Activated CD8-positive, alpha-beta T cell treated with anti-CD3 and anti-CD28 coated beads, Interleukin-2, amount 10 ng/mL, durations not matched to agents 7 days and 5 days (primary cell): ENCODE measurements at regions not wholly inside any gene's neighbourhood (a gene's known extent, or its start where the extent isn't known, plus 50 kb on each side); places are given as distances from the start of the nearest gene placed in this dataset.

ENCODE experiments used
- ATAC-seq: fragments of 150-1000 bp; cut with Tn5 transposase; one replicate; pipeline ENCODE4 v1.10.0; 2021; ENCODE audit warnings: moderate library complexity
- CTCF ChIA-PET: fragments of 350-600 bp; sonication (Branson Sonifier 250); formaldehyde crosslinking; loops from one replicate; lab custom pipeline; 2021; ENCODE audit warnings: antibody characterized with exemption; lab: Charles Lee
- POLR2A ChIA-PET: fragments of 350-600 bp; sonication (Branson Sonifier 250); formaldehyde crosslinking; loops from one replicate; lab custom pipeline; 2021; ENCODE audit warnings: antibody characterized with exemption; lab: Charles Lee
- DNase-seq: peaks from one replicate; pipeline ENCODE4 v3.0.0-alpha.2; 2020
- H3K27ac Mint-ChIP-seq: one replicate; pipeline ENCODE4 v1.8.0; 2021; ENCODE audit warnings: mild to moderate bottlenecking, mixed read lengths
- H3K27me3 Mint-ChIP-seq: one replicate; pipeline ENCODE4 v1.8.0; 2021; ENCODE audit warnings: low read depth, mixed read lengths
- H3K36me3 Mint-ChIP-seq: one replicate; pipeline ENCODE4 v1.8.0; 2021; ENCODE audit warnings: low read depth, mixed read lengths
- H3K4me1 Mint-ChIP-seq: one replicate; pipeline ENCODE4 v1.8.0; 2021; ENCODE audit warnings: low read depth, mixed read lengths
- H3K4me3 Mint-ChIP-seq: one replicate; pipeline ENCODE4 v1.8.0; 2021; ENCODE audit warnings: mild to moderate bottlenecking, mixed read lengths
- H3K9me3 Mint-ChIP-seq: one replicate; pipeline ENCODE4 v1.8.0; 2022; ENCODE audit warnings: mixed read lengths; ENCODE audit not compliant: insufficient read depth

DNA sequence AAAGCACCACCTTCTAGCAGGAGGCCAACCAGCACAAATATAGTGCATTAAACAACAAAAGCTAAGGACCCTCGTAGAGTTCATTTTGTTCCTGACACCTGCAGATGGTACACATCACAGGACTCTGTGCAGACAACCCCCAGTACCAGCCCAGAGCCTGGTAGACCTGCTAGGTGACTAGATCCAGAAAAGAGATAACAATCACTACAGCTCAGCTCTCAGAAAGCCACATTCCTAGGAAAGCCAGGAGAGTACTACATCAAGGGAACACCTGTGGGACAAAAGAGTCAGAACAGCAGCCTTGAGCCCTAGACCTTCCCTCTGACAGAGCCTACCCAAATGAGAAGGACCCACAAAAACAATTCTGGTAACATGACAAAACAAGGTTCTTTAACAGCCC is 344.7 kb upstream of the PTBP2 start:
- H3K9me3 Mint-ChIP-seq: peaks cover 3% of the 10 kb centered on the region
- no peaks in the 10 kb centered on the region for H3K4me1 Mint-ChIP-seq
- CTCF ChIA-PET: no interaction called here
- ATAC-seq: no peak
- no peak overlapping the region for H3K4me3 Mint-ChIP-seq
- no peaks in the 10 kb centered on the region for H3K36me3 Mint-ChIP-seq
- DNase-seq: no peak
- POLR2A ChIA-PET: no interaction called here
- no peaks in the 10 kb centered on the region for H3K27me3 Mint-ChIP-seq
- H3K27ac Mint-ChIP-seq: no peak overlapping the region

GRCh38 chr1:96384611-96385010 is 337.0 kb upstream of the PTBP2 start:
- ChIA-PET CTCF (no interaction called here), POLR2A (no interaction called here)
- no peaks in the 10 kb centered on the region for H3K4me1 Mint-ChIP-seq
- H3K36me3 Mint-ChIP-seq: no peaks in the 10 kb centered on the region
- no peaks in the 10 kb centered on the region for H3K27me3 Mint-ChIP-seq
- ATAC-seq: no peak
- no peak for DNase-seq
- H3K9me3 Mint-ChIP-seq: no peaks in the 10 kb centered on the region
- H3K4me3 Mint-ChIP-seq: no peak overlapping the region
- H3K27ac Mint-ChIP-seq: no peak overlapping the region

DNA sequence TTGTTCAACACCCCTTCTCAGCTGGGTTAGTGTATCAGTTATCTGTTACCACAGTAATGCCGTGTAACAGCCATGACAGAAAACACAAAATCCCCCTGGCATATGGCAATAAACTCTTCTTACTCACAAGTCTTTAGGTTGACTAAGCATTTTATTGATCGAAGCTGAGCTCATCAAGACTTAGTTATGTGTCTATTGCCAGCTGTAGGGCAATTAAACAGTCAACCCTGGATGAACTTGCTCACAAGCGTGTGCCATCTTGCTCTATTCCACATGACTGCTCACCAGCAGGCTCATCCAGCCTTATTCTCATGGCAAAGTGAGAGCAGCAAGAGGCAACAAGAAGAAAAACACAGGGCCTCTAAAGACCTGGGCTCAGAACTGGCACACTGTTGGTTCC is 333.8 kb upstream of the PTBP2 start:
- ChIA-PET POLR2A (no interaction called here), CTCF (no interaction called here)
- Mint-ChIP-seq H3K4me3 (no peak overlapping the region), H3K9me3 (no peaks in the 10 kb centered on the region), H3K4me1 (no peaks in the 10 kb centered on the region), H3K27ac (no peak overlapping the region), H3K27me3 (no peaks in the 10 kb centered on the region), H3K36me3 (no peaks in the 10 kb centered on the region)
- no peak for DNase-seq
- no peak for ATAC-seq

DNA sequence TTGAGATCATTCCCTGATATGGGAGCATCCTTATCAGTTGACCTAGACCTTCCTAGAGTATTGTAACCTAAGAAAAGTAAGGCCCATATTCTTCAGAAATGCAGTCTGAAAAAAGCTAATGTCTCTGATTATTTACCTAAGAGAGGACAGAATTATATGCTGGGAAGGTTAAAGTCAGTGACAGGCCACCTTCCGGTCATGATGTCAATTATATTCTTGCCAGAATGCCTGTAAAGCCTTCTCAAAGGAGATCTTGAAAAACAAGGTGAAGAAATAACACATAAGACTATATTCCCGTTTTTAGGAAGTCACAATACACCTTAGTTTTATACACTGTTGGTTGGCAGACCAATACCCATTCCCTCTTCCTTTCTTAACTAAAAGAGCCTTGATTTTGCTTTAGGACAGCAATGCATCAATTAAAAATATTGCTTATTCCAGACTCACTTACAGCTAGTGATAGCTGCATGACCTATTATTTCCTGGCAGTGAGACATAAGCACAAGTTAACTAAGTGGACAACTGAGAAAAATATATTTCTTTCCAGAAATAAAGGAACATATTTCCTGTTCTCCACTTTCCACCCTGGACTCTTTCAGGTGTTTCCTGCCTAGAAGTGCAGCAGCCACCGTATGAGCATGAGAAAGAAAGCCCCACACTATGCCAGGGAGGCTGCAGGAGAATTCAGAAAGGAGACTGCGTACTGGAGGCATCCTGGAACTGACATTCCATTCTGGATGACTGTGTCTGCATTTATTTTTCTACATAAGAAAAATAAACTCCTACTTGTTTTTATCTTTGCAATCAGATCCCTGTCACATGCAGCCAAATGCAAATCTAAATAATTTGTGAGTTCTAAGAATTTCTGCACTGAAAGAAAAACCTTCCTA is 332.9 kb upstream of the PTBP2 start:
- ChIA-PET POLR2A (no interaction called here), CTCF (no interaction called here)
- DNase-seq (no peak), ATAC-seq (no peak)
- no peak overlapping the region for H3K27ac Mint-ChIP-seq
- H3K9me3 Mint-ChIP-seq: no peaks in the 10 kb centered on the region
- no peaks in the 10 kb centered on the region for H3K27me3 Mint-ChIP-seq
- H3K36me3 Mint-ChIP-seq: no peaks in the 10 kb centered on the region
- no peak overlapping the region for H3K4me3 Mint-ChIP-seq
- no peaks in the 10 kb centered on the region for H3K4me1 Mint-ChIP-seq

DNA sequence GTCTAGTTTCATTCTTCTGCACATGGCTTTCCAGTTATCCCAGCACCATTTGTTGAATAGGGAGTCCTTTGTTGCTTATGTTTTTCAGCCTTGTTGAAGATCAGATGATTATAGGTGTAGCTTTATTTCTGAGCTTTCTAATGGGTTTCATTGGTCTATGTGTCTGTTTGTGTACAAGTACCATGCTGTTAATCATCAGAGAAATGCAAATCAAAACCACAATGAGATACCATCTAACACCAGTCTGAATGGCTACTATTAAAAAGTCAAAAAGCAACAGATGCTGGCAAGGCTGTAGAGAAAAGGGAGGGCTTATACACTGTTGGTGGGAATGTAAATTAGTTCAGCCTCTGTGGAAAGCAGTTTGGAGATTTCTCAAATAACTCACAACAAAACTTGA is 321.5 kb upstream of the PTBP2 start:
- H3K27me3 Mint-ChIP-seq: no peaks in the 10 kb centered on the region
- CTCF ChIA-PET: no interaction called here

DNA sequence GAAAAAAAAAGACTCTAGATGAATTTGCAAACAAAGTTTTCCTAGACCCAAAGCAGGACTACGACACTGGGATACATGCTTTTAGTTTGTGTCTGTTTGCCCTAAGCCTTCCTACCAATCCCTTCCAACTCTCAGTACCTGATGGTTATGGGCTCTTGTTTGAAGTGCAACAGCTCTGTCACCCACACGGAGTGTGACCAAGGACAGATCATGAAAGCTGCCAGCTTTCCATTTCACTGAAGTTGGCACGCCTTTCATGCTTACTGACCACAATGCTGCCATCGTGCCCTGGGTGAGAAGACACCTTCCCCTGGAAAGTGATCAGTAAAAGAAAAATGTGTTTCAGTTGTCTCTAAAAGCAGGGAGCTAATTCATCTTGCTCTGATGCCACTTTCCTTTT is 312.5 kb upstream of the PTBP2 start:
- Mint-ChIP-seq H3K4me3 (no peak overlapping the region), H3K27ac (no peak overlapping the region), H3K36me3 (no peaks in the 10 kb centered on the region), H3K4me1 (no peaks in the 10 kb centered on the region), H3K27me3 (no peaks in the 10 kb centered on the region), H3K9me3 (no peaks in the 10 kb centered on the region)
- CTCF ChIA-PET: no interaction called here
- DNase-seq (no peak), ATAC-seq (no peak)
- POLR2A ChIA-PET: no interaction called here

More for the DNA sequence above, 321.5 kb upstream of the PTBP2 start:
- no peaks in the 10 kb centered on the region for H3K4me1 Mint-ChIP-seq
- no peak overlapping the region for H3K4me3 Mint-ChIP-seq
- POLR2A ChIA-PET: no interaction called here
- H3K9me3 Mint-ChIP-seq: no peaks in the 10 kb centered on the region
- no peak overlapping the region for H3K27ac Mint-ChIP-seq
- DNase-seq (no peak), ATAC-seq (no peak)
- H3K36me3 Mint-ChIP-seq: no peaks in the 10 kb centered on the region

GRCh38 chr1:96409689-96410088 is 311.9 kb upstream of the PTBP2 start:
- no peaks in the 10 kb centered on the region for H3K36me3 Mint-ChIP-seq
- ChIA-PET POLR2A (no interaction called here), CTCF (no interaction called here)
- H3K9me3 Mint-ChIP-seq: no peaks in the 10 kb centered on the region
- no peak overlapping the region for H3K4me3 Mint-ChIP-seq
- H3K4me1 Mint-ChIP-seq: no peaks in the 10 kb centered on the region
- DNase-seq (no peak), ATAC-seq (no peak)
- H3K27ac Mint-ChIP-seq: no peak overlapping the region
- no peaks in the 10 kb centered on the region for H3K27me3 Mint-ChIP-seq

GRCh38 chr1:96411006-96411405 is 310.6 kb upstream of the PTBP2 start:
- no peaks in the 10 kb centered on the region for H3K4me1 Mint-ChIP-seq
- no peaks in the 10 kb centered on the region for H3K9me3 Mint-ChIP-seq
- H3K27me3 Mint-ChIP-seq: no peaks in the 10 kb centered on the region
- H3K27ac Mint-ChIP-seq: no peak overlapping the region
- DNase-seq: no peak
- no peak for ATAC-seq
- H3K4me3 Mint-ChIP-seq: no peak overlapping the region
- ChIA-PET CTCF (no interaction called here), POLR2A (no interaction called here)
- H3K36me3 Mint-ChIP-seq: no peaks in the 10 kb centered on the region

DNA sequence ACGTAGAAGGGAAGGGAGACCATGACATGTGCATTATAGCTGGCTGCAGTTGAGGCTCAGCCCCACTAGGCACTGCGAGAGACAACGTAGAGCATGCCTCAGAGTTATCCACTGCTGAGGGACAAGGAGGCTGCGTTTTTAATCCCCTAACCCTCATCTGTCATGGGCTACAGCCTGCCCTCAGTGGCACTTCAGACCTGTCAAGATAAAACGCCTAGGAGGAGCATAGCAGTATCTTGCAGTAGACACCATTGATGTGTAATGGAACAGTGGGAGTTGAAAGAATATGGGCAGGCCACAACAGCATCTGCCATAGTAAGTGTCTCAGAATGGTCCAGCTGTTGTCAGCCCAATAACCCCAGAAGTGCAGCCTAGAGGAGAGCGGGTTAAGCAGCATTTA is 307.0 kb upstream of the PTBP2 start:
- CTCF ChIA-PET: no interaction called here
- ATAC-seq (no peak), DNase-seq (no peak)
- no peaks in the 10 kb centered on the region for H3K27me3 Mint-ChIP-seq
- POLR2A ChIA-PET: no interaction called here
- no peaks in the 10 kb centered on the region for H3K9me3 Mint-ChIP-seq
- no peak overlapping the region for H3K4me3 Mint-ChIP-seq
- H3K36me3 Mint-ChIP-seq: no peaks in the 10 kb centered on the region
- H3K27ac Mint-ChIP-seq: no peak overlapping the region
- H3K4me1 Mint-ChIP-seq: no peaks in the 10 kb centered on the region

GRCh38 chr1:96416111-96416595 is 305.4 kb upstream of the PTBP2 start:
- Mint-ChIP-seq H3K9me3 (no peaks in the 10 kb centered on the region), H3K4me1 (no peaks in the 10 kb centered on the region), H3K36me3 (no peaks in the 10 kb centered on the region), H3K4me3 (no peak overlapping the region), H3K27ac (no peak overlapping the region), H3K27me3 (no peaks in the 10 kb centered on the region)
- CTCF ChIA-PET: no interaction called here
- DNase-seq (no peak), ATAC-seq (no peak)
- POLR2A ChIA-PET: no interaction called here

- Mint-ChIP-seq H3K36me3 (no peaks in the 10 kb centered on the region), H3K4me1 (no peaks in the 10 kb centered on the region), H3K27ac (no peak overlapping the region), H3K4me3 (no peak overlapping the region), H3K27me3 (no peaks in the 10 kb centered on the region), H3K9me3 (no peaks in the 10 kb centered on the region)
- ChIA-PET CTCF (no interaction called here), POLR2A (no interaction called here)
- DNase-seq (no peak), ATAC-seq (no peak)
Observed at GRCh38 chr1:96416701-96417444, 304.7 kb upstream of the PTBP2 start.

DNA sequence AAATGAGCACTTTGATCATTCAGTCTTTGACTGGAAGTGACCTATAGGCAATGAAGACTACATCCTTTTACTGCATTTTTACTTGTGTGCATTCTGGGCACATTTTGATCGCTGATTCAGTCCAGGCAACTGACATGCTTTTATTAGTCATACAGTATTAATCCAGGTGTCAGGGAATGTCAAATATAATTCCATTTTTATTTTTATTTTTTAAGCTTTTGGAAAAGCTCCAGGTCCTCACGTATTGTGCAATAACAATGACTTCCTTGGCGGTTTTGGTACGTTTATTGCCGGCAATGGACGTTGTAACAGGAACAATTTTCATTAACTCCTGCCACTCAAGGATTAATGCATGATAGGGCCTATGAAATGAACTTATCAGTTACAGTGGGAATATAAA is 302.6 kb upstream of the PTBP2 start:
- Mint-ChIP-seq H3K9me3 (no peaks in the 10 kb centered on the region), H3K4me3 (no peak overlapping the region), H3K4me1 (no peaks in the 10 kb centered on the region), H3K27me3 (no peaks in the 10 kb centered on the region), H3K27ac (no peak overlapping the region), H3K36me3 (no peaks in the 10 kb centered on the region)
- POLR2A ChIA-PET: no interaction called here
- ATAC-seq (no peak), DNase-seq (no peak)
- CTCF ChIA-PET: no interaction called here
